Hepatocyte (in vitro differentiated cells): ENCODE measurements at regions not wholly inside any gene's neighbourhood (a gene's known extent, or its start where the extent isn't known, plus 50 kb on each side); places are given as distances from the start of the nearest gene placed in this dataset.
A peak's percentile ranks its signal among the peaks of the same experiment; 100 is the strongest.

Experiments
- DNase-seq: peaks from one replicate; pipeline ENCODE4 v3.0.0-alpha.2; 2016; ENCODE audit warnings: low spot score
- H2AFZ ChIP-seq: fragments of 200-600 bp; sonication (generic); 2 replicates; pipeline ENCODE4 v1.6.0; 2016; ENCODE audit warnings: antibody characterized with exemption, mild to moderate bottlenecking
- H3K27ac ChIP-seq: fragments of 200-600 bp; sonication (generic); 2 replicates; pipeline ENCODE4 v1.5.1; 2016; ENCODE audit warnings: mild to moderate bottlenecking
- H3K27me3 ChIP-seq: fragments of 200-600 bp; sonication (generic); 2 replicates; pipeline ENCODE4 v1.6.1; 2016
- H3K36me3 ChIP-seq: fragments of 200-600 bp; sonication (generic); replicated peaks from 2 replicates; pipeline ENCODE4 v1.5.1; 2016; ENCODE audit warnings: low read depth; ENCODE audit not compliant: insufficient read depth
- H3K4me1 ChIP-seq: fragments of 200-600 bp; sonication (generic); 2 replicates; pipeline ENCODE4 v1.5.1; 2016; ENCODE audit warnings: mild to moderate bottlenecking, moderate library complexity; ENCODE audit not compliant: insufficient read depth
- H3K4me2 ChIP-seq: fragments of 200-600 bp; sonication (generic); 2 replicates; pipeline ENCODE4 v1.6.0; 2016
- H3K4me3 ChIP-seq: fragments of 200-600 bp; sonication (generic); 2 replicates; pipeline ENCODE4 v1.5.1; 2016; ENCODE audit warnings: mild to moderate bottlenecking
- H3K79me2 ChIP-seq: fragments of 200-600 bp; sonication (generic); 2 replicates; pipeline ENCODE4 v1.6.0; 2017; ENCODE audit warnings: mild to moderate bottlenecking
- H3K9me2 ChIP-seq: fragments of 200-600 bp; sonication (generic); replicated peaks from 2 replicates; pipeline ENCODE4 v1.6.0; 2017; ENCODE audit warnings: mild to moderate bottlenecking; ENCODE audit not compliant: insufficient read depth
- H3K9me3 ChIP-seq: fragments of 200-600 bp; sonication (generic); 2 replicates; pipeline ENCODE4 v1.5.1; 2016; ENCODE audit warnings: low read depth, mild to moderate bottlenecking
- H4K20me1 ChIP-seq: fragments of 200-600 bp; sonication (generic); 2 replicates; pipeline ENCODE4 v1.6.0; 2016; ENCODE audit warnings: mild to moderate bottlenecking; ENCODE audit not compliant: insufficient read depth, poor library complexity, severe bottlenecking
- CTCF ChIP-seq: fragments of 200-600 bp; sonication (generic); IDR thresholded peaks from 2 replicates; pipeline ENCODE4 v1.5.1; 2016; ENCODE audit warnings: antibody characterized with exemption, mild to moderate bottlenecking; ENCODE audit not compliant: poor library complexity
- EZH2 ChIP-seq: fragments of 200-600 bp; sonication (generic); IDR thresholded peaks from 2 replicates; pipeline ENCODE4 v1.6.1; 2016; ENCODE audit warnings: antibody characterized with exemption, mild to moderate bottlenecking, borderline replicate concordance
- EZH2phosphoT487 ChIP-seq: fragments of 200-600 bp; sonication (generic); IDR thresholded peaks from one replicate; pipeline ENCODE4 v1.6.1; 2018; ENCODE audit warnings: antibody characterized with exemption, mild to moderate bottlenecking, low read depth, moderate library complexity; ENCODE audit not compliant: unreplicated experiment, severe bottlenecking
- WGBS: methylation state at CpG from one replicate; pipeline ENCODE4 v1.1.6; 2016; ENCODE audit warnings: low lambda C conversion rate; ENCODE audit errors: missing lambda C conversion rate; 5-methylcytosine and 5-hydroxymethylcytosine counted together

- no peak for TF ChIP-seq EZH2phosphoT487
- TF ChIP-seq EZH2: no peak
- no peak for TF ChIP-seq CTCF
- no peak for DNase-seq
- Histone ChIP-seq H3K27ac (no peak overlapping the region), H3K4me3 (no peak overlapping the region), H4K20me1 (no peaks in the 10 kb centered on the region), H3K9me3 (no peaks in the 10 kb centered on the region), H3K36me3 (no peaks in the 10 kb centered on the region), H3K4me2 (no peak overlapping the region), H3K4me1 (peaks cover 4% of the 10 kb centered on the region), H2AFZ (no peak overlapping the region), H3K9me2 (no peaks in the 10 kb centered on the region), H3K79me2 (no peaks in the 10 kb centered on the region), H3K27me3 (no peaks in the 10 kb centered on the region)
- 99% methylated on average over 2 of the region's 2 CpGs for WGBS
These were observed 406.6 kb upstream of the ANO3 start for GRCh38 chr11:25925359-25925758.

- Histone ChIP-seq H3K9me3 (no peaks in the 10 kb centered on the region), H3K4me2 (peak overlapping the region; percentile 31), H3K27ac (peak overlapping the region; percentile 45), H4K20me1 (no peaks in the 10 kb centered on the region), H3K36me3 (no peaks in the 10 kb centered on the region), H3K27me3 (no peaks in the 10 kb centered on the region), H3K4me3 (no peak overlapping the region), H3K4me1 (peaks cover 4% of the 10 kb centered on the region), H3K79me2 (no peaks in the 10 kb centered on the region), H3K9me2 (no peaks in the 10 kb centered on the region), H2AFZ (peak overlapping the region; percentile 2)
- no peak for DNase-seq
- no peak for TF ChIP-seq EZH2phosphoT487
- no peak for TF ChIP-seq CTCF
- TF ChIP-seq EZH2: no peak
- 36% methylated on average over 3 of the region's 3 CpGs for WGBS
These were observed 404.4 kb upstream of the ANO3 start for GRCh38 chr11:25927411-25927953.

GRCh38 chr11:25928076-25928475 is 403.9 kb upstream of the ANO3 start:
- DNase-seq: no peak
- no peaks in the 10 kb centered on the region for H3K27me3 ChIP-seq
- peak overlapping the region; percentile 45 for H3K27ac ChIP-seq
- H2AFZ ChIP-seq: peak overlapping the region; percentile 2
- TF ChIP-seq EZH2 (no peak), CTCF (no peak), EZH2phosphoT487 (no peak)
- no peak overlapping the region for H3K4me3 ChIP-seq
- H3K36me3 ChIP-seq: no peaks in the 10 kb centered on the region
- H3K9me3 ChIP-seq: no peaks in the 10 kb centered on the region
- H3K4me1 ChIP-seq: peaks cover 4% of the 10 kb centered on the region
- H4K20me1 ChIP-seq: no peaks in the 10 kb centered on the region
- WGBS: 28% methylated on average over 2 of the region's 2 CpGs
- no peaks in the 10 kb centered on the region for H3K9me2 ChIP-seq
- no peaks in the 10 kb centered on the region for H3K79me2 ChIP-seq
- peak overlapping the region; percentile 31 for H3K4me2 ChIP-seq

GRCh38 chr11:25938952-25939351 is 393.0 kb upstream of the ANO3 start:
- Histone ChIP-seq H3K9me3 (no peaks in the 10 kb centered on the region), H3K9me2 (no peaks in the 10 kb centered on the region), H3K27me3 (no peaks in the 10 kb centered on the region), H3K4me3 (no peak overlapping the region), H3K27ac (no peak overlapping the region), H3K79me2 (no peaks in the 10 kb centered on the region), H2AFZ (no peak overlapping the region), H4K20me1 (no peaks in the 10 kb centered on the region), H3K36me3 (no peaks in the 10 kb centered on the region), H3K4me2 (no peak overlapping the region), H3K4me1 (no peaks in the 10 kb centered on the region)
- TF ChIP-seq EZH2phosphoT487 (no peak), CTCF (no peak), EZH2 (no peak)
- WGBS: 62% methylated on average over 1 of the region's 1 CpG
- no peak for DNase-seq
